K562 (cell line): ENCODE measurements at regions not wholly inside any gene's neighbourhood (a gene's known extent, or its start where the extent isn't known, plus 50 kb on each side); places are given as distances from the start of the nearest gene placed in this dataset.

ENCODE experiments used
- ATAC-seq: fragments of 200-7000 bp; cut with Tn5 transposase; 3 replicates; pipeline ENCODE4 v1.9.1; 2020; ENCODE audit warnings: moderate library complexity
- BruUV-seq: library from RNA; stranded (reverse); fragments of 400-500 nt; replicated peaks from 2 replicates; lab custom pipeline; 2021; lab: Mats Ljungman, UMichigan
- CTCF ChIA-PET: fragments of 300-600 bp; formaldehyde crosslinking; extraction: SDS; loops from one replicate; lab custom pipeline; 2021; ENCODE audit warnings: low intra/inter-chr PET ratio; lab: Yijun Ruan, JAX
- POLR2A ChIA-PET: fragments of 300-600, 350-650 bp; sonication (Branson Sonifier 250); formaldehyde crosslinking; extraction: SDS; loops from one replicate; lab custom pipeline; 2021; ENCODE audit warnings: antibody characterized with exemption, inconsistent platforms; lab: Yijun Ruan, JAX
- DNase-seq, 4 experiments: peaks; one replicate each; pipeline versions ENCODE4 v3.0.0 to v3.0.0-alpha.2; 2011 to 2018; ENCODE audit warnings: low spot score in 3 of 4, mixed read lengths in 3 of 4; ENCODE audit errors: extremely low read depth in 1 of 4
- FAIRE-seq: peaks from 2 replicates; lab custom pipeline; 2011; peaks lifted over from hg19 to GRCh38; lab: Jason Lieb, UNC
- H2AFZ ChIP-seq: 2 replicates; pipeline ENCODE4 v1.6.0; 2011; ENCODE audit warnings: low read depth, low read length, control low read depth, inconsistent platforms
- H3K27ac ChIP-seq: fragments of 200-600 bp; 3 replicates; pipeline ENCODE4 v1.8.0; 2011; ENCODE audit warnings: low read depth, mild to moderate bottlenecking, control low read depth, inconsistent platforms, low read length, moderate library complexity, mixed read lengths; ENCODE audit errors: extremely low read depth
- H3K27me3 ChIP-seq, 2 experiments: fragments of 300-600 bp in 1 of 2; 2 replicates in 1 of 2; 3 replicates in 1 of 2; pipeline versions ENCODE4 v1.6.0 to v1.8.0; 2011; ENCODE audit warnings: inconsistent platforms in 2 of 2, low read length in 2 of 2, mild to moderate bottlenecking in 1 of 2, mixed read lengths in 1 of 2, moderate library complexity in 1 of 2; ENCODE audit not compliant: control insufficient read depth in 2 of 2, insufficient read depth in 2 of 2
- H3K36me3 ChIP-seq: fragments of 300-600 bp; 3 replicates; pipeline ENCODE4 v1.8.0; 2011; ENCODE audit warnings: mild to moderate bottlenecking, low read length, inconsistent platforms; ENCODE audit not compliant: control insufficient read depth, insufficient read depth
- H3K4me1 ChIP-seq, 2 experiments: fragments of 200-600 bp in 1 of 2; replicated peaks in 1 of 2; 2 replicates in 1 of 2; 3 replicates in 1 of 2; pipeline versions ENCODE4 v1.5.1 to v1.8.0; 2011; ENCODE audit warnings: inconsistent platforms in 2 of 2, low read length in 2 of 2, mild to moderate bottlenecking in 1 of 2, mixed read lengths in 1 of 2, moderate library complexity in 1 of 2; ENCODE audit not compliant: control insufficient read depth in 2 of 2, insufficient read depth in 2 of 2
- H3K4me2 ChIP-seq: 2 replicates; pipeline ENCODE4 v1.6.1; 2011; ENCODE audit warnings: low read length, control low read depth, inconsistent platforms, mixed read lengths; ENCODE audit not compliant: insufficient read depth
- H3K4me3 ChIP-seq: fragments of 200-600 bp; sonication (generic), shearing (Covaris generic); 2 replicates; pipeline ENCODE4 v1.5.1; 2016; ENCODE audit warnings: control low read depth, inconsistent platforms
- H3K79me2 ChIP-seq: fragments of 200-600 bp; 3 replicates; pipeline ENCODE4 v1.8.0; 2011; ENCODE audit warnings: low read length, inconsistent platforms; ENCODE audit not compliant: control insufficient read depth, insufficient read depth
- H3K9ac ChIP-seq, 2 experiments: 2 replicates each; pipeline versions ENCODE4 v1.6.0 to v1.6.1; 2011; ENCODE audit warnings: low read depth in 2 of 2, low read length in 2 of 2, control low read depth in 1 of 2, inconsistent platforms in 1 of 2, mild to moderate bottlenecking in 1 of 2, mixed read lengths in 1 of 2; ENCODE audit not compliant: insufficient read depth in 1 of 2
- H3K9me1 ChIP-seq: one replicate; pipeline ENCODE4 v1.6.0; 2011; ENCODE audit warnings: inconsistent platforms, mild to moderate bottlenecking, low read length, moderate library complexity; ENCODE audit not compliant: control insufficient read depth, insufficient read depth
- H3K9me3 ChIP-seq: replicated peaks from 2 replicates; pipeline ENCODE4 v1.5.1; 2011; ENCODE audit warnings: low read depth, low read length, inconsistent platforms; ENCODE audit not compliant: control insufficient read depth, insufficient read depth
- H4K20me1 ChIP-seq: replicated peaks from 2 replicates; pipeline ENCODE4 v1.6.1; 2011; ENCODE audit warnings: low read length, inconsistent platforms, mixed read lengths; ENCODE audit not compliant: control insufficient read depth, insufficient read depth
- ATF3 ChIP-seq, 2 experiments: fragments of 450-650 bp in 1 of 2; sonication (generic) in 1 of 2; formaldehyde crosslinking in 1 of 2; IDR thresholded peaks in 1 of 2; conservative IDR thresholded peaks in 1 of 2; 2 replicates each; pipeline versions ENCODE4 v1.6.1 to v1.8.1; 2016 to 2023; ENCODE audit warnings: mild to moderate bottlenecking in 2 of 2, moderate library complexity in 2 of 2, inconsistent platforms in 1 of 2, missing genetic modification reagents in 1 of 2
- JUND ChIP-seq, 2 experiments: IDR thresholded peaks; 2 replicates in 1 of 2; 3 replicates in 1 of 2; pipeline ENCODE4 v1.6.1; 2011; ENCODE audit warnings: borderline replicate concordance in 2 of 2, low read depth in 2 of 2, low read length in 2 of 2, improper control_type of control experiment in 1 of 2, missing biosample characterization in 1 of 2, missing genetic modification characterization in 1 of 2, missing genetic modification reagents in 1 of 2
- MTA3 ChIP-seq: fragments of 450-650 bp; formaldehyde crosslinking; IDR thresholded peaks from 2 replicates; pipeline ENCODE4 v1.6.1; 2017; ENCODE audit warnings: mild to moderate bottlenecking, borderline replicate concordance
- MYBL2 ChIP-seq, 2 experiments: fragments of 450-650 bp in 1 of 2; sonication (generic) in 1 of 2; formaldehyde crosslinking in 1 of 2; IDR thresholded peaks; 2 replicates each; pipeline versions ENCODE4 v1.6.1 to v1.8.1; 2017 to 2022; ENCODE audit warnings: borderline replicate concordance in 1 of 2, inconsistent platforms in 1 of 2, low read depth in 1 of 2, mild to moderate bottlenecking in 1 of 2, missing genetic modification reagents in 1 of 2, moderate library complexity in 1 of 2
- NFRKB ChIP-seq: fragments of 450-650 bp; IDR thresholded peaks from 2 replicates; pipeline ENCODE4 v1.6.1; 2016; ENCODE audit warnings: low read depth
- TAF7 ChIP-seq: fragments of 450-650 bp; IDR thresholded peaks from 2 replicates; pipeline ENCODE4 v1.6.1; 2016; ENCODE audit warnings: missing genetic modification characterization, missing compliant biosample characterization
- U2AF2 ChIP-seq: fragments of 200-400 bp; formaldehyde crosslinking; optimal IDR thresholded peaks from 2 replicates; pipeline ENCODE3; 2017; ENCODE audit warnings: low read depth, mild to moderate bottlenecking, low read length
- WGBS: fragments of 100-300 bp; shearing (Covaris generic); methylation state at CpG from one replicate; pipeline ENCODE4 v1.1.6; 2016; ENCODE audit warnings: low coverage, mixed read lengths; ENCODE audit not compliant: insufficient coverage; ENCODE audit errors: missing lambda C conversion rate; 5-methylcytosine and 5-hydroxymethylcytosine counted together
- in situ Hi-C: fragments of 300-500 bp; cut with MboI; formaldehyde crosslinking; loops from 4 replicates; pipeline ENCODE4 v1.15.0; 2018; ENCODE audit warnings: inconsistent platforms, mixed read lengths
- intact Hi-C: fragments of 100-400 bp; cut with micrococcal nuclease; formaldehyde crosslinking; loops from 2 replicates; pipeline ENCODE4 v1.14.2; 2022

- TF ChIP-seq NFRKB: no peak
- no peak for TF ChIP-seq U2AF2
These were observed 277.8 kb upstream of the SLC14A2 start (continued) for GRCh38 chr18:45337477-45337876.

GRCh38 chr18:45339810-45340550, 275.3 kb upstream of the SLC14A2 start:
- intact Hi-C loops: no loop called here
- ChIA-PET POLR2A (no interaction called here), CTCF (no interaction called here)
- H3K27ac ChIP-seq: no peak overlapping the region
- DNase-seq: no peak
- H4K20me1 ChIP-seq: no peaks in the 10 kb centered on the region
- no peak overlapping the region for H3K4me2 ChIP-seq
- no peak overlapping the region for H2AFZ ChIP-seq
- WGBS: 2% methylated on average over 4 of the region's 4 CpGs
- H3K4me3 ChIP-seq: no peak overlapping the region
- TF ChIP-seq MYBL2 (IDR thresholded peaks at IDR 0.05; ENCODE audit: low read depth): no peak
- no peak for TF ChIP-seq MYBL2 (CRISPR knock-in tag; IDR thresholded peaks at IDR 0.05; ENCODE audit: borderline replicate concordance)
- TF ChIP-seq MTA3: no peak
- no peak for TF ChIP-seq TAF7
- peak; percentile 44; the same call in 1 of the 2 replicates for TF ChIP-seq ATF3 (IDR thresholded peaks at IDR 0.05)
- TF ChIP-seq ATF3 (CRISPR knock-in tag; conservative IDR thresholded peaks at IDR 0.05): no peak
- peak; percentile 8; the same call in 1 of the 2 replicates for TF ChIP-seq JUND (IDR thresholded peaks at IDR 0.05; ENCODE audit: borderline replicate concordance, low read depth, low read length)
- TF ChIP-seq JUND (tag; IDR thresholded peaks at IDR 0.05; ENCODE audit: borderline replicate concordance, low read depth, low read length): 0 out of 3 replicates have a peak, but pooled peaks have one; percentile 19
- TF ChIP-seq, all 486 proteins: peak for 2
- Histone ChIP-seq H3K79me2 (no peaks in the 10 kb centered on the region), H3K27me3 (no peaks in the 10 kb centered on the region), H3K9me3 (no peaks in the 10 kb centered on the region), H3K9me1 (no peaks in the 10 kb centered on the region), H3K4me1 (no peaks in the 10 kb centered on the region), H3K36me3 (no peaks in the 10 kb centered on the region), H3K9ac (no peak overlapping the region)
- BruUV-seq: no TSS peak
- FAIRE-seq: no peak
- in situ Hi-C loops: no loop called here
- ATAC-seq: no peak
